ENCODE measurements at regions not wholly inside any gene's neighbourhood (a gene's known extent, or its start where the extent isn't known, plus 50 kb on each side); places are given as distances from the start of the nearest gene placed in this dataset.
"Not testable (repeated sequence)": the region's sequence is repeated elsewhere in the genome, so short reads cannot be mapped to it uniquely, and the experiment has no call there.

DNA sequence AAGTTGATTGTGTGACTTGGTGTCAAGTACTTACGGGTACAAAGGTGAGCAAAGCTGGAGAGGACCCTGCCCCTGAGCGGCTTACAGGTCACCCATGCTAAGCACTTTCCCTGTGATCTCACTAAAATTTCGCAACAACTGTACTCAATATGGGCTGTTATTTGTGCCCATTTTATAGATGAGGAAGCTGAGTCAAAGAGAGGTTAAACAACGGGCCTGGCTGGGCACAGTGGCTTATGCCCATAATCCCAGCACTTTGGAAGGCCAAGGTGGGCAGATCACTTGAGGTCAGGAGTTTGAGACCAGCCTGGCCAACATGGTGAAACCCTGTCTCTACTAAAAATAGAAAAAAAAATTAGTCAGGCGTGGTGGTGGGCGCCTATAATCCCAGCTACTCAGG, 67.5 kb upstream of the ARL8B start:
- TF ChIP-seq, protein P1, sequence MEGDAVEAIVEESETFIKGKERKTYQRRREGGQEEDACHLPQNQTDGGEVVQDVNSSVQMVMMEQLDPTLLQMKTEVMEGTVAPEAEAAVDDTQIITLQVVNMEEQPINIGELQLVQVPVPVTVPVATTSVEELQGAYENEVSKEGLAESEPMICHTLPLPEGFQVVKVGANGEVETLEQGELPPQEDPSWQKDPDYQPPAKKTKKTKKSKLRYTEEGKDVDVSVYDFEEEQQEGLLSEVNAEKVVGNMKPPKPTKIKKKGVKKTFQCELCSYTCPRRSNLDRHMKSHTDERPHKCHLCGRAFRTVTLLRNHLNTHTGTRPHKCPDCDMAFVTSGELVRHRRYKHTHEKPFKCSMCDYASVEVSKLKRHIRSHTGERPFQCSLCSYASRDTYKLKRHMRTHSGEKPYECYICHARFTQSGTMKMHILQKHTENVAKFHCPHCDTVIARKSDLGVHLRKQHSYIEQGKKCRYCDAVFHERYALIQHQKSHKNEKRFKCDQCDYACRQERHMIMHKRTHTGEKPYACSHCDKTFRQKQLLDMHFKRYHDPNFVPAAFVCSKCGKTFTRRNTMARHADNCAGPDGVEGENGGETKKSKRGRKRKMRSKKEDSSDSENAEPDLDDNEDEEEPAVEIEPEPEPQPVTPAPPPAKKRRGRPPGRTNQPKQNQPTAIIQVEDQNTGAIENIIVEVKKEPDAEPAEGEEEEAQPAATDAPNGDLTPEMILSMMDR (IDR thresholded peaks at IDR 0.05; ENCODE audit: insufficient read depth, low read depth, low read length), result not testable (repeated sequence)
- not testable (repeated sequence) for TF ChIP-seq EZH2 (IDR thresholded peaks at IDR 0.05; ENCODE audit: insufficient read depth, low read length)
